ENCODE measurements at regions not wholly inside any gene's neighbourhood (a gene's known extent, or its start where the extent isn't known, plus 50 kb on each side); places are given as distances from the start of the nearest gene placed in this dataset.

GRCh38 chr5:116361171-116361967, 213.3 kb downstream of the SEMA6A start:
- Histone ChIP-seq H3K27me3 (ENCODE audit: control insufficient read depth, insufficient read depth, low read length) (no peaks in the 10 kb centered on the region), H3K36me3 (ENCODE audit: control insufficient read depth, insufficient read depth, low read length) (no peaks in the 10 kb centered on the region), H3K9me3 (ENCODE audit: control insufficient read depth, insufficient read depth, low read depth, low read length) (no peaks in the 10 kb centered on the region), H3K4me1 (ENCODE audit: control insufficient read depth, insufficient read depth, low read length) (no peaks in the 10 kb centered on the region), H3K27ac (ENCODE audit: low read length) (no peak overlapping the region), H3K4me3 (ENCODE audit: low read depth in 2 of 2, low read length in 2 of 2) (no peak overlapping the region)
- no TSS peak for BruUV-seq (replicated peaks)
- in situ Hi-C loops (cut with HindIII; ENCODE audit: low pct_unique_long_range_greater_than_20kb, low sequenced_read_pairs) (no loop called here), intact Hi-C loops (cut with micrococcal nuclease; ENCODE audit: unreplicated experiment) (no loop called here)
- DNase-seq (ENCODE audit: low read depth, low spot score) (no peak), ATAC-seq (no peak)
- POLR2A ChIA-PET = no interaction called here
- no peak for TF ChIP-seq REST (IDR thresholded peaks at IDR 0.05; ENCODE audit: insufficient read depth in 1 of 2, low read depth in 2 of 2, low read length in 1 of 2)
- no peak for TF ChIP-seq TCF7L2 (IDR thresholded peaks at IDR 0.05; ENCODE audit: low read depth, low read length)
- no peak for TF ChIP-seq SIN3A (IDR thresholded peaks at IDR 0.05; ENCODE audit: borderline replicate concordance, insufficient read depth, low read depth, low read length)
- TF ChIP-seq CTCF (IDR thresholded peaks at IDR 0.05) = no peak
- TF ChIP-seq POLR2AphosphoS5 (IDR thresholded peaks at IDR 0.05; ENCODE audit: low read depth, low read length) = no peak
- CTCF ChIA-PET = no interaction called here

GRCh38 chr5:116360008-116360853, 214.4 kb downstream of the SEMA6A start:
- no peak overlapping the region for H3K4me3 ChIP-seq (ENCODE audit: low read depth in 2 of 2, low read length in 2 of 2)
- ChIA-PET POLR2A (interaction anchor here (0.6 kb wide), 1 partner anchor 129 kb away, joined by 5 read pairs; no protein-coding TSS in a partner anchor), CTCF (no interaction called here)
- H3K27ac ChIP-seq (ENCODE audit: low read length) = no peak overlapping the region
- H3K4me1 ChIP-seq (ENCODE audit: control insufficient read depth, insufficient read depth, low read length) = no peaks in the 10 kb centered on the region
- in situ Hi-C loops (cut with HindIII; ENCODE audit: low pct_unique_long_range_greater_than_20kb, low sequenced_read_pairs) = no loop called here
- H3K27me3 ChIP-seq (ENCODE audit: control insufficient read depth, insufficient read depth, low read length) = no peaks in the 10 kb centered on the region
- TF ChIP-seq SIN3A (IDR thresholded peaks at IDR 0.05; ENCODE audit: borderline replicate concordance, insufficient read depth, low read depth, low read length) = no peak
- TF ChIP-seq REST (IDR thresholded peaks at IDR 0.05; ENCODE audit: insufficient read depth in 1 of 2, low read depth in 2 of 2, low read length in 1 of 2) = no peak
- no peak for TF ChIP-seq CTCF (IDR thresholded peaks at IDR 0.05)
- TF ChIP-seq TCF7L2 (IDR thresholded peaks at IDR 0.05; ENCODE audit: low read depth, low read length) = no peak
- no peak for TF ChIP-seq POLR2AphosphoS5 (IDR thresholded peaks at IDR 0.05; ENCODE audit: low read depth, low read length)
- intact Hi-C loops (cut with micrococcal nuclease; ENCODE audit: unreplicated experiment) = no loop called here
- no peaks in the 10 kb centered on the region for H3K9me3 ChIP-seq (ENCODE audit: control insufficient read depth, insufficient read depth, low read depth, low read length)
- no peaks in the 10 kb centered on the region for H3K36me3 ChIP-seq (ENCODE audit: control insufficient read depth, insufficient read depth, low read length)
- BruUV-seq (replicated peaks) = no TSS peak
- no peak for DNase-seq (ENCODE audit: low read depth, low spot score)
- no peak for ATAC-seq

Data from Panc1 (cell line).